GM21528 (cell line): ENCODE measurements at regions not wholly inside any gene's neighbourhood (a gene's known extent, or its start where the extent isn't known, plus 50 kb on each side); places are given as distances from the start of the nearest gene placed in this dataset.
"Not testable (repeated sequence)": the region's sequence is repeated elsewhere in the genome, so short reads cannot be mapped to it uniquely, and the experiment has no call there.

Experiments used
- ATAC-seq: cut with Tn5 transposase; IDR thresholded peaks from one replicate; pipeline ENCODE4 v1.9.1; 2021; ENCODE audit warnings: mild to moderate bottlenecking, moderate library complexity; ENCODE audit not compliant: unreplicated experiment, low FRiP score

GRCh38 chr4:116215622-116216021 lies 869.8 kb downstream of the TRAM1L1 start:
- no peak for ATAC-seq

GRCh38 chr4:116202524-116202923 lies 882.9 kb downstream of the TRAM1L1 start:
- ATAC-seq: no peak

GRCh38 chr4:116197317-116197809 lies 888.0 kb downstream of the TRAM1L1 start:
- no peak for ATAC-seq

GRCh38 chr4:116183241-116183640 lies 902.1 kb downstream of the TRAM1L1 start:
- ATAC-seq: no peak

- ATAC-seq: no peak
Measured at GRCh38 chr4:116180157-116180601, 905.2 kb downstream of the TRAM1L1 start.

- ATAC-seq: not testable (repeated sequence)
Measured at GRCh38 chr4:116151371-116151770, 934.0 kb downstream of the TRAM1L1 start.

- ATAC-seq: no peak
Measured at GRCh38 chr4:116150152-116150551, 935.2 kb downstream of the TRAM1L1 start.

GRCh38 chr4:116143198-116143597 lies 942.2 kb downstream of the TRAM1L1 start:
- ATAC-seq: no peak

- ATAC-seq: no peak
Measured at GRCh38 chr4:116132946-116133345, 952.4 kb downstream of the TRAM1L1 start.

- ATAC-seq: no peak
Measured at GRCh38 chr4:116126794-116127193, 958.6 kb downstream of the TRAM1L1 start.

GRCh38 chr4:116122124-116122523 lies 963.3 kb downstream of the TRAM1L1 start:
- ATAC-seq: no peak

- ATAC-seq: no peak
Measured at GRCh38 chr4:116118221-116118620, 967.2 kb downstream of the TRAM1L1 start.

- ATAC-seq: not testable (repeated sequence)
Measured at GRCh38 chr4:116112861-116113260, 972.5 kb downstream of the TRAM1L1 start.

GRCh38 chr4:116110713-116111112 lies 974.7 kb downstream of the TRAM1L1 start:
- ATAC-seq: no peak

- ATAC-seq: no peak
Measured at GRCh38 chr4:116108606-116109005, 976.8 kb downstream of the TRAM1L1 start.

- ATAC-seq: no peak
Measured at GRCh38 chr4:116101321-116101720, 984.1 kb downstream of the TRAM1L1 start.

- ATAC-seq: no peak
Measured at GRCh38 chr4:116099596-116099995, 985.8 kb downstream of the TRAM1L1 start.

- not testable (repeated sequence) for ATAC-seq
Measured at GRCh38 chr4:116097353-116097752, 983.9 kb upstream of the NDST4 start.

- ATAC-seq: no peak
Measured at GRCh38 chr4:116092961-116093360, 979.5 kb upstream of the NDST4 start.

- no peak for ATAC-seq
Measured at GRCh38 chr4:116088771-116089170, 975.4 kb upstream of the NDST4 start.

- no peak for ATAC-seq
Measured at GRCh38 chr4:116082808-116083366, 969.5 kb upstream of the NDST4 start.

GRCh38 chr4:116073051-116073450 lies 959.6 kb upstream of the NDST4 start:
- no peak for ATAC-seq

GRCh38 chr4:116070283-116070682 lies 956.9 kb upstream of the NDST4 start:
- no peak for ATAC-seq
